K562 (cell line): ENCODE measurements at regions not wholly inside any gene's neighbourhood (a gene's known extent, or its start where the extent isn't known, plus 50 kb on each side); places are given as distances from the start of the nearest gene placed in this dataset.

ENCODE experiments used
- ARID3B ChIP-seq: fragments of 250-450 bp; sonication (Bioruptor Pico); IDR thresholded peaks from 2 replicates; pipeline ENCODE4 v1.4.0; 2020; ENCODE audit warnings: borderline replicate concordance
- CTBP1 ChIP-seq: fragments of 450-650 bp; IDR thresholded peaks from 2 replicates; pipeline ENCODE4 v1.6.1; 2016; ENCODE audit warnings: borderline replicate concordance
- FOSL1 ChIP-seq: fragments of 200-800 bp; sonication (Bioruptor generic); conservative IDR thresholded peaks from 2 replicates; pipeline ENCODE4 v1.6.1; 2016; ENCODE audit warnings: missing genetic modification characterization, missing compliant biosample characterization
- HSF4 ChIP-seq: fragments of 250-450 bp; sonication (Bioruptor Pico); IDR thresholded peaks from 2 replicates; pipeline ENCODE4 v2.1.2; 2022; ENCODE audit warnings: mild to moderate bottlenecking, moderate library complexity, borderline replicate concordance
- JUND ChIP-seq, 2 experiments: IDR thresholded peaks; 2 replicates in 1 of 2; 3 replicates in 1 of 2; pipeline ENCODE4 v1.6.1; 2011; ENCODE audit warnings: borderline replicate concordance in 2 of 2, low read depth in 2 of 2, low read length in 2 of 2, improper control_type of control experiment in 1 of 2, missing biosample characterization in 1 of 2, missing genetic modification characterization in 1 of 2, missing genetic modification reagents in 1 of 2
- L3MBTL2 ChIP-seq: fragments of 450-650 bp; IDR thresholded peaks from 2 replicates; pipeline ENCODE4 v1.6.1; 2016; ENCODE audit warnings: mild to moderate bottlenecking, moderate library complexity
- MAFK ChIP-seq: IDR thresholded peaks from 2 replicates; pipeline ENCODE4 v1.6.1; 2011; ENCODE audit warnings: low read length, improper control_type of control experiment
- MCM7 ChIP-seq, 2 experiments: fragments of 450-650 bp; IDR thresholded peaks; 2 replicates each; pipeline ENCODE4 v1.6.1; 2016 to 2018
- NFE2 ChIP-seq: IDR thresholded peaks from 2 replicates; pipeline ENCODE4 v1.6.1; 2014; ENCODE audit warnings: antibody characterized with exemption, low read depth
- NRF1 ChIP-seq, 2 experiments: fragments of 450-650 bp; IDR thresholded peaks in 1 of 2; conservative IDR thresholded peaks in 1 of 2; 2 replicates each; pipeline ENCODE4 v1.6.1; 2014; ENCODE audit warnings: mild to moderate bottlenecking in 2 of 2
- PHB ChIP-seq: fragments of 250-450 bp; sonication (Bioruptor Pico); IDR thresholded peaks from 2 replicates; pipeline ENCODE4 v1.5.0; 2021
- TEAD4 ChIP-seq, 2 experiments: sonication (generic) in 1 of 2; formaldehyde crosslinking in 1 of 2; IDR thresholded peaks; 2 replicates each; pipeline versions ENCODE4 v1.6.1 to v1.8.0; 2012 to 2022; ENCODE audit warnings: borderline replicate concordance in 1 of 2, inconsistent platforms in 1 of 2, low read length in 1 of 2, mild to moderate bottlenecking in 1 of 2, missing genetic modification reagents in 1 of 2
- XRCC3 ChIP-seq: fragments of 450-650 bp; IDR thresholded peaks from 2 replicates; pipeline ENCODE4 v1.6.1; 2017; ENCODE audit warnings: mild to moderate bottlenecking, moderate library complexity
- ZNF316 ChIP-seq: fragments of 450-650 bp; IDR thresholded peaks from 2 replicates; pipeline ENCODE4 v1.6.1; 2016

GRCh38 chr5:5558102-5558501, 135.6 kb downstream of the ICE1 start (continued):
- TF ChIP-seq CTBP1 (peak; percentile 56; the same call in 1 of the 2 replicates), HSF4 (CRISPR knock-in tag) (no peak), JUND (IDR thresholded peaks at IDR 0.05; ENCODE audit: borderline replicate concordance, low read depth, low read length) (peak; percentile 38; the same call in 1 of the 2 replicates), JUND (tag; IDR thresholded peaks at IDR 0.05; ENCODE audit: borderline replicate concordance, low read depth, low read length) (peak; percentile 49; the same call in 2 of the 3 replicates), ZNF316 (peak; percentile 75; the same call in 1 of the 2 replicates), MCM7 (IDR thresholded peaks at IDR 0.05) (no peak), NFE2 (peak; percentile 98), MAFK (peak; percentile 81), FOSL1 (peak; percentile 61), XRCC3 (no peak), PHB (CRISPR knock-in tag) (no peak), NRF1 (conservative IDR thresholded peaks at IDR 0.05 in 1 of 2, IDR thresholded peaks at IDR 0.05 in 1 of 2) (peak; percentile 69 to 74), TEAD4 (IDR thresholded peaks at IDR 0.05; ENCODE audit: low read length) (peak; percentile 16; the same call in 1 of the 2 replicates), TEAD4 (CRISPR knock-in tag; IDR thresholded peaks at IDR 0.05; ENCODE audit: borderline replicate concordance) (no peak), ARID3B (CRISPR knock-in tag) (no peak), L3MBTL2 (peak; percentile 25; the same call in 1 of the 2 replicates)
